WERI-Rb-1 (cell line): ENCODE measurements at regions not wholly inside any gene's neighbourhood (a gene's known extent, or its start where the extent isn't known, plus 50 kb on each side); places are given as distances from the start of the nearest gene placed in this dataset.

Experiments used
- DNase-seq: peaks from one replicate; pipeline ENCODE4 v3.0.0-alpha.2; 2020
- H3K27ac ChIP-seq: fragments of 250-450 bp; sonication (Bioruptor Pico); 2 replicates; pipeline ENCODE4 v1.5.1; 2020; ENCODE audit warnings: mild to moderate bottlenecking, moderate library complexity
- H3K27me3 ChIP-seq: fragments of 250-450 bp; sonication (Bioruptor Pico); 2 replicates; pipeline ENCODE4 v1.5.1; 2021; ENCODE audit warnings: mild to moderate bottlenecking, low read depth, moderate library complexity; ENCODE audit not compliant: insufficient read depth, severe bottlenecking
- H3K36me3 ChIP-seq: fragments of 250-450 bp; sonication (Bioruptor Pico); 2 replicates; pipeline ENCODE4 v1.5.1; 2020; ENCODE audit warnings: mild to moderate bottlenecking, moderate library complexity
- H3K4me3 ChIP-seq: 2 replicates; pipeline ENCODE4 v1.5.1; 2011; ENCODE audit warnings: low read depth, mild to moderate bottlenecking, control low read depth, low read length
- H3K9me3 ChIP-seq: fragments of 250-450 bp; sonication (Bioruptor Pico); 2 replicates; pipeline ENCODE4 v1.5.1; 2021; ENCODE audit warnings: mild to moderate bottlenecking, moderate library complexity; ENCODE audit not compliant: severe bottlenecking
- TF ChIP-seq, protein P1 (sequence below): IDR thresholded peaks from 2 replicates; pipeline ENCODE4 v1.5.1; 2011; ENCODE audit warnings: low read depth, mild to moderate bottlenecking, control low read depth, inconsistent platforms, low read length

DNA sequence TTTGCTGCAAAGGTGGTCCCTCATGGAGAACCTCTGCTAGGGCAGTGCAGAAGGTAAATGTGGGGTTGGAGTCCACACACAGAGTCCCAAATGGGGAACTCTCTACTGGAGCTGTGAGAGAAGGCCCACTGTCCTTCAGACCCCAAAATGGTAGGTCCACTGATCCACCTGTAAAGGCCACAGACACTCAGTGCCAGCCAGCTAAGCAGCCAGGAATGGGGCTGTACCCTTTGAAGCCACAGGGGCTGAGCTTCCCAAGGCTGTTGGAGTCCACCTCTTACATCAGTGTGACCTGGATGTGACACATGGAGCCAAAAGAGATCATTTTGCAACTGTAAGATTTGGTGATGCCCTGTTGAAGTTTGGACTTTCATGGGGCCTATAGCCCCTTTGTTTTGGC, 252.4 kb upstream of the GULP1 start:
- Histone ChIP-seq H3K4me3 (no peak overlapping the region), H3K9me3 (no peaks in the 10 kb centered on the region), H3K27me3 (no peaks in the 10 kb centered on the region), H3K36me3 (no peaks in the 10 kb centered on the region), H3K27ac (no peak overlapping the region)
- TF ChIP-seq, protein P1, sequence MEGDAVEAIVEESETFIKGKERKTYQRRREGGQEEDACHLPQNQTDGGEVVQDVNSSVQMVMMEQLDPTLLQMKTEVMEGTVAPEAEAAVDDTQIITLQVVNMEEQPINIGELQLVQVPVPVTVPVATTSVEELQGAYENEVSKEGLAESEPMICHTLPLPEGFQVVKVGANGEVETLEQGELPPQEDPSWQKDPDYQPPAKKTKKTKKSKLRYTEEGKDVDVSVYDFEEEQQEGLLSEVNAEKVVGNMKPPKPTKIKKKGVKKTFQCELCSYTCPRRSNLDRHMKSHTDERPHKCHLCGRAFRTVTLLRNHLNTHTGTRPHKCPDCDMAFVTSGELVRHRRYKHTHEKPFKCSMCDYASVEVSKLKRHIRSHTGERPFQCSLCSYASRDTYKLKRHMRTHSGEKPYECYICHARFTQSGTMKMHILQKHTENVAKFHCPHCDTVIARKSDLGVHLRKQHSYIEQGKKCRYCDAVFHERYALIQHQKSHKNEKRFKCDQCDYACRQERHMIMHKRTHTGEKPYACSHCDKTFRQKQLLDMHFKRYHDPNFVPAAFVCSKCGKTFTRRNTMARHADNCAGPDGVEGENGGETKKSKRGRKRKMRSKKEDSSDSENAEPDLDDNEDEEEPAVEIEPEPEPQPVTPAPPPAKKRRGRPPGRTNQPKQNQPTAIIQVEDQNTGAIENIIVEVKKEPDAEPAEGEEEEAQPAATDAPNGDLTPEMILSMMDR: no peak
- DNase-seq: no peak

DNA sequence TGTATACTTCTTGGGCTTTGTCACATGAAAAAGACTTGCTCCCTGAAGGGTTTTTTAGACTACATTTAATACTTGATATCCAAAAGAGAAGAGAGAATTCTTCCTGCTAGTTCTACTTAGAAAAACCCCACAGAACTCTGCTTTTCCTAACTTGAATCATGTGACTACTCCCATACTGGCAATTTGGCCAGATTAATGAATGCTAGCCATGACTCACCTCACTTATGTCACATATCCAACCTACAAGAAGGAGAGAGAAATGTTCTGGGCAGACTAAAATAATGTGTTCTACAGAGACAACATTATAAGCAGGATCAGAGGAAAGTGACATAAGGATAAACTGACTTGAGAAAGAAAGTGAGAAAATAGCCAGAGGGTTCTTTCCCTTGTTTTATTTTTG, 249.3 kb upstream of the GULP1 start:
- TF ChIP-seq, protein P1: no peak
- no peaks in the 10 kb centered on the region for H3K27me3 ChIP-seq
- H3K36me3 ChIP-seq: no peaks in the 10 kb centered on the region
- H3K27ac ChIP-seq: no peak overlapping the region
- no peak overlapping the region for H3K4me3 ChIP-seq
- H3K9me3 ChIP-seq: no peaks in the 10 kb centered on the region
- no peak for DNase-seq

DNA sequence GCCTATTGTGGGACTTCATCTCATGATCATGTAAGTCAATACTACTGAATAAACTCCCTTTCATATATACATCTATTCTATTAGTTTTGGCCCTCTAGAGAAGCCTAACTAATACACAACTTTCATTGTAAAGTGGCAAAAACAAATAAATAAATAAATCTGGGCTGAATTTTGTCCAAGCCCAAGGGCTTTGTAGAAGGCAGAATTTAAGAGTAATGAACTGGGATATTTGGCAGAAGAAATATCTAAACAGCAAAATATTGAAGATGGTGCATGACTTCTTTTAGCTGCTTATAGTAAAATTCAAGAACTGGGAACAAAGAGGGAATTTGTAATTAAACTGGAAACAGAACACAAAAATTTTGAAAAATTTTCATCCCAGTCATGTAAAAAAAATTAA, 246.7 kb upstream of the GULP1 start:
- H3K27me3 ChIP-seq: no peaks in the 10 kb centered on the region
- no peak overlapping the region for H3K27ac ChIP-seq
- no peaks in the 10 kb centered on the region for H3K36me3 ChIP-seq
- H3K4me3 ChIP-seq: no peak overlapping the region
- DNase-seq: no peak
- H3K9me3 ChIP-seq: no peaks in the 10 kb centered on the region
- TF ChIP-seq, protein P1: no peak

DNA sequence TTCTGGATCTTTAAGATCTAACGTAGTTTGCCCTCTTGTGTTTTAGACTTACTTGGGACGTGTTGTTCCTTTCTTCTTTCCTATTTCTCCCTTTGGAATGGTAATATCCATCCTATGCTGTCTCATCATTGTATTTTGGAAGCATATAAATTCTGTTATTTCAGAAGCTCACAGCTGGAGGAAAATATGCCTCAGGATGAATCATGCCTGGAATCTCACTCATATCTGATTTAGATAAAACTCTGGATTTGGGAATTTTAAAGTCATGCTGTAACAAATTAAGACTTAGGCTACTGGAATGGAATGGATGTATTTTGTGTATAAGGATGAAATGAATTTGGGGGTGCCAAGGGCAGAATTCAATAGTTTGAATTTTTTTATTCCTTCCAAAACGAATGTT, 245.2 kb upstream of the GULP1 start:
- no peaks in the 10 kb centered on the region for H3K27me3 ChIP-seq
- H3K27ac ChIP-seq: no peak overlapping the region
- H3K36me3 ChIP-seq: no peaks in the 10 kb centered on the region
- H3K4me3 ChIP-seq: no peak overlapping the region
- DNase-seq: no peak
- no peaks in the 10 kb centered on the region for H3K9me3 ChIP-seq
- TF ChIP-seq, protein P1: no peak

DNA sequence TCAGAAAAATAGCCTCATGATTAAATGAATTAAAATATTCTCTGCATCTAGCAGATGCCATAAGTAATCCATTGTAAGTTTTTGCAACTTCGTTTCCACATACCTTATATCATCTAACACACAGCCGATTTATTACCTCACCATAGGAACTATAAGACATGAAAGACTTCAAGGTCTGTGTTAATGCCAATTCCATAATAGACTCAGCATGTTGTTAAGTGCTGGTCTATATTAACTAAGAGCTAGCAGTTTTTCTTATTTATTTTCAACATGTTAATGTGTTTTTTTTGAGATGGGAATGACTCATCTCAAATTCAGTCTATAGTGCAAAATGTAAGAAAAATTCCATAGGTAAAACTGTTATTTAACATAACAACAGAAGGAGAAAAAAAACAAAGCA, 243.9 kb upstream of the GULP1 start:
- Histone ChIP-seq H3K27me3 (no peaks in the 10 kb centered on the region), H3K36me3 (no peaks in the 10 kb centered on the region), H3K9me3 (no peaks in the 10 kb centered on the region), H3K4me3 (no peak overlapping the region), H3K27ac (no peak overlapping the region)
- TF ChIP-seq, protein P1: no peak
- no peak for DNase-seq

DNA sequence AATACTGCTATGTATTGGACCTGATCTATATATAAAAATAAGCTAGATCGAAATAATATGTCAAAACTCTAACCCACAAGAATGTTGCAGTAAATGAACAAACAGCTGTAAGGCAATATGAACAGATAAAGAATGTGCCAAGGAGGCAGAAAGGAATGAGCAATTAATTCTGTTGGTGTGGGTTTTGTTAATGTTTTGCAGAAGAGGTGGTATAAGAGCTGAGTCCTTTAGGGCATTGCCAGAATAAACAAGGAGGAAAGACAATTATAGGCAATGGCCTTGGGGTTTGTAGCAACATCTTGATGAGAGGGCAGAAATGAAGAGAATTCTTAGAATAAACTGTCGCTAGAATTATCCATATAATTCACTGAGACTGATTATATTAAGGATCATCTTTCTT, 240.9 kb upstream of the GULP1 start:
- Histone ChIP-seq H3K9me3 (no peaks in the 10 kb centered on the region), H3K27ac (no peak overlapping the region), H3K4me3 (no peak overlapping the region), H3K27me3 (no peaks in the 10 kb centered on the region), H3K36me3 (no peaks in the 10 kb centered on the region)
- no peak for DNase-seq
- TF ChIP-seq, protein P1: no peak
